HG03439 (cell line): ENCODE measurements at regions not wholly inside any gene's neighbourhood (a gene's known extent, or its start where the extent isn't known, plus 50 kb on each side); places are given as distances from the start of the nearest gene placed in this dataset.
"Not testable (repeated sequence)": the region's sequence is repeated elsewhere in the genome, so short reads cannot be mapped to it uniquely, and the experiment has no call there.

Experiments
- ATAC-seq: cut with Tn5 transposase; IDR thresholded peaks from one replicate; pipeline ENCODE4 v1.9.1; 2021; ENCODE audit warnings: mild to moderate bottlenecking, moderate library complexity; ENCODE audit not compliant: unreplicated experiment

DNA sequence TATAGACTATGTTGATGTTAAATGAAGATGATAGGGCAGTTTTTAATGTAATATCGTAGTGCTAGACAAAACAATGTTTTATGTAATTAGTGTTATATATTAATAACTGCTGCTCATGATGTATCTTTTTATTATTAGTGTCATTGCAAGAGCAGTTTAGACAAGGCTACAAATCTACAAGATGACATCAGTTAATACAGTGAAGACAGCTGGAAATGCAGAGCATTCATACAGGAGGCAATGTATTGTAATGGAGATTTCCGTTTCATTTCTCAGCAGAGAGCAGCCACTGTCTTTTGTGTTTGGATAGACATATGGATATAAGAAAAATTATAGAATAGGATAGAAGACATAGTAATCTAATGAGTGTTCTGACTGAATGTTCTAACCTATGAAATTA lies 178.0 kb downstream of the FOXG1 start:
- ATAC-seq: no peak

DNA sequence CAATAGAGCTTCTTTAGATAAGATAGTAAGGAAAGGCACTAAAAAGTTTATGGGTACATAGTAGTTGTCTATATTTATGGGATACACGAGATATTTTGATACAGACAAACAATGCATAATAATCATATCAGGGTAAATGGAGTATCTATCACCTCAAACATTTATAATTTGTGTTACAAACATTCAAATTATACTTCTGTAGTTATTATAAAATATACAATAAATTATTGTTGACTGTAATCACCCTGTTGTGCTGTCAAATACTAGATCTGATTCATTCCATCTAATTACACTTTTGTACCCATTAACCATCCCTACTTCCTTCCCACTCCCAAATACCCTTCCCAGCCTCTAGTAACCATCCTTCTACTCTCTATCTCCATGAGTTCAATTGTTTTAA lies 179.7 kb downstream of the FOXG1 start:
- ATAC-seq: no peak

DNA sequence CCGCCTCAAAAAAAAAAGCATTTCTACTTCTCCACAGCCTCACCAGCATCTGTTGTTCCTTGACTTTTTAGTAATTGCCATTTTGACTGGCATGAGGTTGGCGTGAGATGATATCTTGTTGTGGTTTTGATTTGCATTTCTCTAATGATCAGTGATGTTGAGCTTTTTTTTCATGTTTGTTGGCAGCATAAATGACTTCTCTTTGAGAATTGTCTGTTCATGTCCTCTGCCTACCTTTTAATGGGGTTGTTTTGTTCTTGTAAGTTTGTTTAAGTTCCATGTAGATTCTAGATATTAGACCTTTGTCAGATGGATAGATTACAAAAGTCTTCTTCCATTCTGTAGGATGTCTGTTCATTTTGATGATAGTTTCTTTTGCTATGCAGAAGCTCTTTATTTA lies 182.9 kb downstream of the FOXG1 start:
- no peak for ATAC-seq

DNA sequence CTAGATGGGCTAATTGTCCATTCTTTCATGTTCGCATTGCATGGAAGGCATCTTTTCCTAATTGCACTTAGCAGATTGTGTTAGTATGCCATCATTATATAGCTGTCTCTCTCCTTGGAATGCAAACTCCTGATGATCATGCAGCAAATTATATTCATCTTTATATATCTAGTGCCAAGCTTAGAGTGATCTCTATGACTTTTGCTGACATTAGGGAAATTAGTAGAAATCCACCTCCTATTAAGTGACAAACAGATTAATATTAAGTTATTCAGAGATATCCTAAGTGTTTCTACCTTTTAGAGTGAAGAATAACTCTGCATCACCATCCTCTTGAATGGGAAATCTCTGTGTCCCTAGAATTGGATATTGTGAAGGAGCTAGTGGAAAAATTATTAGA lies 185.6 kb downstream of the FOXG1 start:
- no peak for ATAC-seq

DNA sequence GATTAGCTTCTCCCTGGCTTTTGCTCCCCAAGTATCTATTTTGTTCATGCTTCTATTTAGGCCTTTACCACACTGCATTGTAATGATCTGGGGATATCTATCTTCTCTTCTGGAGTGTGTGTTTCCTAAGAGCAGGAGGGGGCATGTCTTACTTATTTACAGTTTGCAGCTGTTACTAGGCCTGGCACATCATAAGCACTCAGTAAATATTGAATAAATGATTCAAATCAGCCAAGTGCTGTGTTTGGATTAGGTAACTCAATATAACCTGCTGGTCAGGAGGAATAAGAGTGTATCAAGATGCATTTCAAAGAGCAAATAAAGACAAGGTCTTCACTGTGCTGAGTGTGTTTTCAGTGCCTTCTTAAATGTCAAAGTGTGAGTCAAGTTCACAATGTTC lies 186.1 kb downstream of the FOXG1 start:
- ATAC-seq: no peak

DNA sequence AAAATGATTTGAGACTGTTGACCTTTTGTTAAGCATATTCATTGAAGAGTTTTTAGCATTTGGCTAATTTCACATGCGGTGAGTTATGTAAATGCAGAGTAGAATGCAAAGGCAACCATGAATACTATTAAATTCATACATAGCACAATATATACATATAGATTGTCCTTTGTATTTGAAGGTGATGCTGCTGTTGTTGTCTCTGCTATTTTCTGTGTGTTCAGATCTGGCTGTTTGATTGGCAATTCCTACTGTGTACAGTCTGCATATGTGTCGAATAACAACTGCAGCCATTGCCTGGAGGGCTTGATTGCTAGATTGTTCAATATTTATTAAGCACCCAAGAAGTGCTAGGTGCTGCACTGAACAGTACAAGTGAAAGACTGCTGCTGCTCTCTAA lies 187.4 kb downstream of the FOXG1 start:
- no peak for ATAC-seq

DNA sequence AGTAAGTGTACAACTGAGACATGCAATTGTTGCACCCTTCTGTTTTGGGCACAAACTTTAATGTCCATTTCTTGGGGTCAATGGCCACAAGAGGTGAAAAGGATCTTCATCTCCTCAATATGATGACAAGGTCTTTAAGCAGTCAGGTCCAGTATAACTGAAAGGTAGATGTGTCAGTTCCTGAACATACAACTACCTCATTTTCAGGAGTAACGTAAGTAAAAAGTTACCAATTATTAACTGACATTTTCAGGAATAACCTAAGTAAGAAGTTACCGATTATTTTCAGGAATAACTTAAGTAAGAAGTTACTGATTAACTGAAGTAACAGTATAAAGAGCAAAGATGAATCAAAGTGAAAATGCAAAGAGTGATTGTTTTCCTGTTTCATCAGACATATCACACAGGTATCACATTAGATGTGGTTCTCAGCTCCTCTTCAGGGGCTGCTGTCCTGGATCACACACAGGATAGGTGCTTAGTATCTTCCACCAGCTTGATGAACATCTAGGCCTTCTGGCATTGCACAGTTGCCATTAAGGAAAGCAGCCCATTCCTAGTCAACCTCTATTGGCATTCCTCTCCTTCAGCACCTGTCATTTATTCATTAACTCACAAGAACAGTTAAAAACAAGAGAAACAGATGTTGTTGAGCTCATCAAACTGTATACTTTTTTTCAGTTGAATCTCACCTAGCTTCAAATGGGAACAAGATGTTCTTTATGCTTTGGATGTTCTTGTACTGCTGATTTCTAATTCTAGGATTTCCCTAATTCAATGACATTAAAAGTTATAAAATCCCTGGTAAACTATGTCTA lies 200.0 kb downstream of the FOXG1 start:
- no peak for ATAC-seq

DNA sequence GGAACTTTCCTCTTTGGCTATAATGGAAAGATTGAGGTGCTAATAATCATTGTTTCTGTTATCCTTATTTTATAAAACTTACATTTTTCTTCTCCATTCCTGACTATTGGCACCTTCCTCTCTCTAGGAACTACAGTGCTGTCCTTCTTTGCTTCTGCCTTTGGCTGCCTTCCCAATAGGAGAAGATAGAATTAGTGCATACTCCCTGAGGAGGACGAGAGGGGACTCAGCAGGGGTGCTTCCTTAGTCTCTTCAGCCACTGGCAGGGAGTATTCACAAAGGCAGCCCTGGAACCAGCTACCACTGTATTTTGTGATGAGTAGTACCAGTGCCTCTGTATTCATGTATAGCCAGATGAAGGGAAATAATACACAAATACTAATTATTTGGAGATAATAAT lies 208.5 kb downstream of the FOXG1 start:
- no peak for ATAC-seq

DNA sequence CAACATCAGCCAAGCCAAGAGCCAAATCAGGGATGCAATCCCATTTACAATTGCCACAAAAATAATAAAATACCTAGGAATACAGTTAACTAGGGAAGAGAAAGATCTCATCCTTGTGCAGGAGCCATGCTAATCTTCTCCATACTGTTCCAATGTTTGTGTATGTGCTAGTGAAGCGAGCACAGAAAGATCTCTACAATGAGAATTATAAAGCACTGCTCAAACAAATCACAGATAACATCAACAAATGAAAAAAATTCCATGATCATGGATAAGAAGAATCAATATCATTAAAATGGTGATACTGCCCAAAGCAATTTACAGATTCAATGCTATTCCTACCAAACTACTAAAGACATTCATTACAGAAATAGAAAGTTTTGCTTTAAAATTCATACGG lies 215.6 kb downstream of the FOXG1 start:
- no peak for ATAC-seq

DNA sequence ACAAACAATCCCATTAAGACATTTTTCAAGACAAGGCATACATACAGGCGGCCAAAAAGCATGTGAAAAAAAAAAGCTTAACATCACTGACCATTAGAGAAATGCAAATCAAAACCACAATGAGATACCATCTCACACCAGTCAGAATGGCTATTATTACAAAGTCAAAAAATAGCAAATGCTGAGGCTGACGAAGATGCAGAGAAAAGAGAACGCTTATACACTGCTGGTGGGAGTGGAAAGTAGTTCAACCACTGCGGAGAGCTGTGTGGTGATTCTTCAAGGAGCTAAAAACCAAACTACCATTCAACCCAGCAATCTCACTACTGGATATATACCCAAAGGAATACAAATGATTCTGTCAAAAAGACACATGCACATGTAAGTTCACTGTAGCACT lies 216.7 kb downstream of the FOXG1 start:
- no peak for ATAC-seq

DNA sequence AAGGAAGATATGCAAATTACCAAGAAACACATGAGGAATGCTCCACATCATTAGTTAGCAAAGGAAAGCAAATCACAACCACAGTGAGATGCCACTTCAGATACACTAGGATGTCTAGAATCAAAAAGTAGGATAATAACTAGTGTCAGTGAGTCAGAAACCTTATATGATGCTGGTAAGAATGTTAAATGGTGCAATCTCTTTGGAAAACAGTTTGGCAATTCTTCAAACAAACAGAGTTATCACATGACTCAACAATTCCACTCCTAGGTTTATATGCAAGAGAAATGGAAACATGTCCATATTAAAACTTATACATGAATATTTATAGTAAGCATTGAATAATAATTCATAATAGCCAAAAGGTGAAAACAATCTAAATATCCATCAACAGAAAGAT lies 220.9 kb downstream of the FOXG1 start:
- no peak for ATAC-seq

DNA sequence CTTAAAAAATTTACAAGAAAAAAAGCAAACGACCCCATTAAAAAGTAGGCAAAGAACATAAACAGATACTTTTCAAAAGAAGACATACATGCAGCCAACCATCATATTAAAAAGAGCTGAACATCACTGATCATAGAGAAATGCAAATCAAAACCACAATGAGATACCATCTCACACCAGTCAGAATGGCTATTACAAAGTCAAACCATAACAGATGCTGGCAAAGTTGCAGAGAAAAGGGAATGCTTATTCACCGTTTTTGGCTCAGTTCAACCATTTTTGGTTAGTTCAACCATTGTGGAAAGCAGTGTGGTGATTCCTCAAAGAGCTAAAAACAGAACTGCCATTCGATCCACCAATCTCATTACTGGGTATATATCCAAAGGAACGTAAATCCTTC lies 230.6 kb downstream of the FOXG1 start:
- not testable (repeated sequence) for ATAC-seq

DNA sequence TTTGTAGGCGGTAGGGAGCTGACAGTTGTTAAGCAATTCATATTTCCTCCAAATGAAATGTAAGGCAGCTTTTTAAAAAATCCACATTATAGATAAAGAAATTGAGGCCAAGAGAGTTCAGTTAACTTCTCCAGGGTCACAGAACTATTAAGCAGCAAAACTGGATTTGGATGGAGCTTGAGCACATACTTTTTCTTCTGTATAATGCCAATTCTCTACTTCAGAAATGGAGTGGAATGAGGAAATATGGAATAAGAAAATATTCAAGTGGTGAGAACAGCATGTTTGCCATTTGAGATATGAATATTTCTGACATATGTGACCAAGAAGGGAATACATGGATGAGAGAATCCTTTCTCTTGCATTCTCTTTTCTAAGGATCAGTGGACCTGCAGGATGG lies 233.1 kb downstream of the FOXG1 start:
- ATAC-seq: no peak

DNA sequence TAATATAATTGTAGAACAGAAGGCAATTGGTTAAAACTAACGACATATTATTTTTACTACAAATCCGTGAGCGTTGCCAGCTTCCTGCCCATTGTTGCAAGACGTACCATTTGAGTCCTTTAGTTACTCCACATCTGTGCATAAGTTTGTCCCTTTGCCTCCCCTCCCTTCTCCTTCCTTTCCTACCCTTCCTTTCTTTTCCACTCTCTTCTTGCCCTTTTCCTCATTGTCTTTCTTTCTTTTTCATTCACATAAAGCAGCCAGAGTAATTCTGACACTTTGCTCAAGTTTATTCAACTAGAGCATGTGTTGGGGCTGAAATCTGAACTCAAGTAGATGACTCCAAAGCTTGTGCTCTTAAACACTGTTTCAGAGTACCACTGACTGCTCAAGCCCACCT lies 239.1 kb downstream of the FOXG1 start:
- ATAC-seq: no peak

DNA sequence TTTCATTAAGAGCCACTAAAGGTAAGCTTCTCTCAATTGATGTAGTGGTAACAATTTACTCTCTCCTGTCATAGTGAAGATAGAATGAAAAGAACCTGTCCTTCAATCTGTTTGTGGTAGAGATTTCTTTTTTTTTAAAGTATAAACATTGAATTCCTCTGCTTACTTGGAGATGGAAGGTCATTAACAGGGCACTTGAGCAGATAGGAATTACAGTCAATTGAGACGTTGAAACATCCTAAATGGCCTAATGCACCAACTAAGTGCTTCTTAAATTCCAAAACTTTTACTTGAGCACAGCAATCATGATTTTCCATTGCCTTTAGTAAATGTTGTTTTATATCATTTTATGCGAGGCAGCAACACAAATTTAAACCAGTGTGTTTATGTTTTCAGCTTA lies 241.4 kb downstream of the FOXG1 start:
- ATAC-seq: no peak

DNA sequence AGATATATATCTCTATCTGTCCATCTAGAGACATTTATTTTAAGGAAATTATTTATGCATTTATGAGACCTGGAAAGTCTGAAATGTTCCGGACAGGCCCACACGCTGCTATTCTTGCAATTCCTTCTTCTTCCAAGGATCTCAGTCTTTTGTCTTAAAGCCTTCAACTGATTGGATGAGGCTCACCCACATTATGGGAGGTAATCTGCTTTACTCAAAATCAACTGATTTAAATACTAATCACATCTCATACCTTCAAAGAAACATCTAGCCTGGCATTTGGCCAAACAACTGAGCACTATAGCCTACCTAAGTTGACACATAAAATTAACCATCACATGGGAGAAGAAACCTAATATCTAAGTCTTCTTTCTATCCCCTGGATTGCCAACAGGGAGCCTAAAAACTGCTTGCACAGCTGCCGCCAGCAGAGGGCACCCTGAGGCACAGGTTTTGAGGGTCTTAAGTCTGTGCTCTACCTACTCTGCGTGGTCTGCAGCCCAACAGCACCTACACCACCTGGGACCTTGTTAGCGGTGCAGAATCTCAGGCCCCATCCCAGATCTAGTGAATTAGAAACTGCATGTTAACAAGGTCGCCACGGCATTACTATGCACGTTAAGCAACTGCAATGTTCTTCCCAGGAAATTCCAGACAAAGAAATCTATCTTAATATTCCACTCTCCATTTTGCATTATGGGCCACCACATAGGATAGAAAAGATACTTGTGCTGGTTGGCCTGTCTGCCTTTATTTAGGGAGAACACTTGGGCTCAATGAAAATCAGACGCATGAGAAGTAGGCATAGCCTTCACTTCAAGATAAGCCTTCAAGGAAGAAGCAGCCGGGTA lies 249.7 kb downstream of the FOXG1 start:
- no peak for ATAC-seq

DNA sequence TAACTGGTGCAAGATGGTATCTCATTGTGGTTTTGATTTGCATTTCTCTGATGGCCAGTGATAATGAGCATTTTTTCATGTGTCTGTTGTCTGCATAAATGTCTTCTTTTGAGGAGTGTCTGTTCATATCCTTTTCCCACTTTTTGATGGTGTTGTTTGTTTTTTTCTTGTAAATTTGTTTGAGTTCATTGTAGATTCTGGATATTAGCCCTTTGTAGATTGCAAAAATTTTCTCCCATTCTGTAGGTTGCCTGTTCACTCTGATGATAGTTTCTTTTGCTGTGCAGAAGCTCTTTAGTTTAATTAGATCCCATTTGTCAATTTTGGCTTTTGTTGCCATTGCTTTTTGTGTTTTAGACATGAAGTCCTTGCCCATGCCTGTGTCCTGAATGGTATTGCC lies 256.9 kb downstream of the FOXG1 start:
- ATAC-seq: not testable (repeated sequence)

DNA sequence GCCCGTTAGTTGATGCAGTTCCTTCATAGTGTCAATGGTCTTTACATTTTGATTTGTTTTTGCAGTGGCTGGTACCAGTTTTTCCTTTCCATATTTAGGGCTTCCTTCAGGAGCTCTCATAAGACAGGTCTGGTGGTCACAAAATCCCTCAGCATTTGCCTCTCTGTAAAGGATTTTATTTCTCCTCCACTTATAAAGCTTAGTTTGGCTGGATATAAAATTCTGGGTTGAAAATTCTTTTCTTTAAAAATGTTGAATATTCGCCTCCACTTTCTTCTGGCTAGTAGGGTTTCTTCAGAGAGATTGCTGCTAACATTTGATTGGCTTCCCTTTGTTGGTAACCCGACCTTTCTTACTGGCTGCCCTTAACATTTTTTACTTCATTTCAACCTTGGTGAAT lies 260.9 kb downstream of the FOXG1 start:
- not testable (repeated sequence) for ATAC-seq

DNA sequence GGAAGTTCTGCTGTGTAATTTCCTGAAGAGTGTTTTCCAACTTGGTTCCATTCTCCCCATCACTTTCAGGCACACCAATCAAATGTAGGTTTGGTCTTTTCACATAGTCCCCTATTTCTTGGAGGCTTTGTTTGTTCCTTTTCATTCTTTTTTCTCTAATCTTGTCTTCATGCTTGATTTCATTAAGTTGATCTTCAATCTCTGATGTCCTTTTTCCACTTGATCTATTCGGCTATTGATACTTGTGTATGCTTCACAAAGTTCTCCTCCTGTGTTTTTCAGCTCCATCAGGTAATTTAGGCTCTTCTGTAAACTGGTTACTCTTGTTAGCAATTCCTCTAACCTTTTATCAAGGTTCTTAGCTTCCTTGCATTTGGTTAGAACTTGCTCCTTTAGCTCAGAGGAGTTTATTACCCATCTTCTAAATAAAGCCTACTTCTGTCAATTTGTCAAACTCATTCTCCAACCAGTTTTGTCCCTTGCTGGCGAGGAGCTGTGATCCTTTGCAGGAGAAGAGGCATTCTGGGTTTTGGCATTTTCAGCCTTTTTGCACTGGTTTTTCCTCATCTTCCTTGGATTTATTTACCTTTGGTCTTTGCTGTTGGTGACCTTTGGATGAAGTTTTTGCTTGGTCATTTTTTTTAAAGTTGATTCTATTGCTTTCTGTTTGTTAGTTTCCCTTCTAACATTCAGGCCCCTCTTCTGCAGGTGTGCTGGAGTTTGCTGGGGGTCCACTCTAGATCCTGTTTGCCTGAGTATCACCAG lies 261.5 kb downstream of the FOXG1 start:
- not testable (repeated sequence) for ATAC-seq

DNA sequence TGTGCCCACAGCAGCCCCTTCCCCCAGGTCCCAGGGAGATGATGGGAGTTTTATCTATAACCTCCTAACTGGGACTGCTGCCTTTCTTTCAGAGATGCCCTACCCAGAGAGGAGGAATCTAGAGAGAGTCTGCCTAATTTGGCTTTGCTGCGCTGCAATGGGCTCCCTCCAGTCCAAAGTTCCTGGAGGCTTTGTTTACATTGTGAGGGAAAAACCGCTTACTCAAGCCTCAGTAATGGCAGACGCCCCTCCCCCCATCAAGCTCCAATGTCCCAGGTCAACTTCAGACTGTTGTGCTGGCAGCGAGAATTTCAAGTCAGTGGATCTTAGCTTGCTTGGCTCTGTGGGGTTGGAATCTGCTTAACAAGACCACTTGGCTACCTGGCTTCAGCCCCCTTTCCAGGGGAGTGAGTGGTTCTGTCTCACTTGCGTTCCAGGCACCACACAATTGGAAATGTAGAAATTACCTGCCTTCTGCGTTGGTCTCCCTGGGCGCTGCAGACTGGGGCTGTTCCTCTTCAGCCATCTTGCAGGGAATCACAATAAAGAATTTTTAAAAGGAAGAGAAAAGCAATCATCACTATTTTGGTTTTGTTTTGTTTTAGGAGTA lies 262.5 kb downstream of the FOXG1 start:
- ATAC-seq: no peak

DNA sequence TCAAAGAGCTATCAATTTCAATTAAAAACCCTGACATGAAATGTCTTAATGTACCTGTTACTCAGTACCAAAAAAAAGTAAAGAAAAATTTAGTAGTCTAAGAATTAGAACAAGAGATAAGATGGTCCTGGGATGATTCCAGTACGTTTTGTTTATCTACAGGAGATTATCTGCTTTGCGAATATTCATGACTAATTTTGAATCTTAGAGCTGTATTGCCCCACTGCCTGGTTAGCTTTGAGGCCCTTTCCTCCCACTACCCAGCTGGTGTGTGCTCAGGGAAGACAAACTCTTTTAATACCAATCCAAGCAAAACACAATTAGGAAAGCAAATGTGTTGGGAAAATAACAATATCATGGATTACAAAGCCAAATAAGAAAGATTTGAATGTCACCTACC lies 263.5 kb downstream of the FOXG1 start:
- ATAC-seq: no peak
